Ascending aorta (tissue), 2 donors: ENCODE measurements at regions not wholly inside any gene's neighbourhood (a gene's known extent, or its start where the extent isn't known, plus 50 kb on each side); places are given as distances from the start of the nearest gene placed in this dataset.

Experiments
- DNase-seq, 2 donors: peaks; one replicate each; pipeline ENCODE4 v3.0.0-alpha.2; 2019; ENCODE audit warnings: low spot score in 2 of 2
- H3K27ac ChIP-seq, 2 donors: fragments of 200-600 bp; sonication (generic); one replicate each; pipeline ENCODE4 v1.5.1; 2016 to 2017; ENCODE audit warnings: mild to moderate bottlenecking in 1 of 2
- H3K27me3 ChIP-seq: fragments of 200-600 bp; sonication (generic); one replicate; pipeline ENCODE4 v1.5.1; 2017
- H3K36me3 ChIP-seq, 2 donors: fragments of 200-600 bp; sonication (generic); one replicate each; pipeline ENCODE4 v1.5.1; 2016
- H3K4me1 ChIP-seq, 2 donors: fragments of 200-600 bp; sonication (generic); one replicate each; pipeline ENCODE4 v1.5.1; 2016 to 2017; ENCODE audit warnings: mild to moderate bottlenecking in 1 of 2
- H3K4me3 ChIP-seq, 2 donors: fragments of 200-600 bp; sonication (generic); one replicate each; pipeline ENCODE4 v1.5.1; 2016 to 2017; ENCODE audit warnings: mild to moderate bottlenecking in 1 of 2
- H3K9me3 ChIP-seq, 2 donors: fragments of 200-600 bp; sonication (generic); one replicate each; pipeline ENCODE4 v1.5.1; 2016
- CTCF ChIP-seq, 3 experiments: fragments of 200-600 bp in 2 of 3; fragments of 450-650 bp in 1 of 3; sonication (generic) in 2 of 3; IDR thresholded peaks; one replicate each; pipeline ENCODE4 v1.5.1; 2016 to 2019; ENCODE audit warnings: antibody characterized with exemption in 3 of 3, mild to moderate bottlenecking in 1 of 3, moderate library complexity in 1 of 3
- intact Hi-C: fragments of 100-400 bp; cut with DNase I; formaldehyde crosslinking; loops from one replicate; pipeline ENCODE4 v1.15.1; 2023

- no peaks in the 10 kb centered on the region for H3K36me3 ChIP-seq
- no peak overlapping the region for H3K4me3 ChIP-seq
- no peaks in the 10 kb centered on the region for H3K4me1 ChIP-seq
- H3K9me3 ChIP-seq = peaks cover 0 to 4% of the 10 kb centered on the region in 2 donors
- TF ChIP-seq CTCF (IDR thresholded peaks at IDR 0.05) = no peak
- H3K27me3 ChIP-seq = no peaks in the 10 kb centered on the region
- intact Hi-C loops = no loop called here
- H3K27ac ChIP-seq = no peak overlapping the region
- no peak for DNase-seq
These were observed 808.3 kb downstream of the LIG4 start for GRCh38 chr13:107407074-107407473.

- Histone ChIP-seq H3K4me3 (no peak overlapping the region), H3K27ac (no peak overlapping the region), H3K9me3 (no peaks in the 10 kb centered on the region), H3K4me1 (no peaks in the 10 kb centered on the region), H3K27me3 (no peaks in the 10 kb centered on the region), H3K36me3 (no peaks in the 10 kb centered on the region)
- TF ChIP-seq CTCF (IDR thresholded peaks at IDR 0.05) = no peak
- DNase-seq = no peak
- intact Hi-C loops = no loop called here
These were observed 819.2 kb downstream of the LIG4 start for GRCh38 chr13:107395927-107396662.

GRCh38 chr13:107392205-107392604 is 823.1 kb downstream of the LIG4 start:
- intact Hi-C loops = no loop called here
- no peaks in the 10 kb centered on the region for H3K9me3 ChIP-seq
- H3K4me1 ChIP-seq = peaks cover 0 to 2% of the 10 kb centered on the region in 2 donors
- no peak for TF ChIP-seq CTCF (IDR thresholded peaks at IDR 0.05)
- H3K27me3 ChIP-seq = no peaks in the 10 kb centered on the region
- DNase-seq = no peak
- no peaks in the 10 kb centered on the region for H3K36me3 ChIP-seq
- no peak overlapping the region for H3K4me3 ChIP-seq
- H3K27ac ChIP-seq = no peak overlapping the region

- intact Hi-C loops = no loop called here
- no peak for DNase-seq
- Histone ChIP-seq H3K27ac (no peak overlapping the region), H3K36me3 (no peaks in the 10 kb centered on the region), H3K4me1 (peaks cover 0 to 2% of the 10 kb centered on the region in 2 donors), H3K9me3 (no peaks in the 10 kb centered on the region), H3K4me3 (no peak overlapping the region), H3K27me3 (no peaks in the 10 kb centered on the region)
- no peak for TF ChIP-seq CTCF (IDR thresholded peaks at IDR 0.05)
These were observed 819.6 kb upstream of the ARGLU1 start for GRCh38 chr13:107387525-107387924.

- intact Hi-C loops = no loop called here
- H3K36me3 ChIP-seq = no peaks in the 10 kb centered on the region
- DNase-seq = no peak
- no peaks in the 10 kb centered on the region for H3K27me3 ChIP-seq
- no peak overlapping the region for H3K4me3 ChIP-seq
- no peaks in the 10 kb centered on the region for H3K4me1 ChIP-seq
- H3K9me3 ChIP-seq = no peaks in the 10 kb centered on the region
- no peak overlapping the region for H3K27ac ChIP-seq
- TF ChIP-seq CTCF (IDR thresholded peaks at IDR 0.05) = no peak
These were observed 811.6 kb upstream of the ARGLU1 start for GRCh38 chr13:107379407-107380155.
